PC-9 (cell line): ENCODE measurements at regions not wholly inside any gene's neighbourhood (a gene's known extent, or its start where the extent isn't known, plus 50 kb on each side); places are given as distances from the start of the nearest gene placed in this dataset.

Experiments
- EZH2 ChIP-seq: fragments of 200-600 bp; sonication (generic); IDR thresholded peaks from 2 replicates; pipeline ENCODE4 v1.8.0; 2017; ENCODE audit warnings: antibody characterized with exemption, low read depth
- TF ChIP-seq, protein P1 (sequence below): fragments of 200-600 bp; sonication (generic); conservative IDR thresholded peaks from 2 replicates; pipeline ENCODE4 v1.6.1; 2017; ENCODE audit warnings: mixed run types, antibody characterized with exemption, mild to moderate bottlenecking, moderate library complexity

DNA sequence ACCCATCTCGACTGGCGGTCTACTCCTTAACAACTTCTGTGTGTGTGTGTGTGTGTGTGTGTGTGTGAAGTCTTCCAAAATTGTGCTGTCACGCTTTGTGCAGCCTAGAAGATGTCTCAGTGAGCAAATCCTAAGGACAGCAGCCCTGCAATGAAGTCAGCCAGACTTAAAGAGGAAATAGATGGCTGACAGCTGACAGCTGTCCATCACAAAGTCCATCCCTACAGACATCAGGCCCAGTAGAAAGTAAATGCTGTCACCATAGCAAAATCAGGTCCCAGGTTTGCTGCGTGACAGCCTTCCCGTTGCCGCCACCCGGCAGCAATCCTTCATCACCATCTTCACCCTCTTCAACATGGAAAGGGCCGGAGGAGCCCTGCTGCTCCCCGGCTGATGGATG, 416.0 kb downstream of the SOX9 start:
- TF ChIP-seq, protein P1, sequence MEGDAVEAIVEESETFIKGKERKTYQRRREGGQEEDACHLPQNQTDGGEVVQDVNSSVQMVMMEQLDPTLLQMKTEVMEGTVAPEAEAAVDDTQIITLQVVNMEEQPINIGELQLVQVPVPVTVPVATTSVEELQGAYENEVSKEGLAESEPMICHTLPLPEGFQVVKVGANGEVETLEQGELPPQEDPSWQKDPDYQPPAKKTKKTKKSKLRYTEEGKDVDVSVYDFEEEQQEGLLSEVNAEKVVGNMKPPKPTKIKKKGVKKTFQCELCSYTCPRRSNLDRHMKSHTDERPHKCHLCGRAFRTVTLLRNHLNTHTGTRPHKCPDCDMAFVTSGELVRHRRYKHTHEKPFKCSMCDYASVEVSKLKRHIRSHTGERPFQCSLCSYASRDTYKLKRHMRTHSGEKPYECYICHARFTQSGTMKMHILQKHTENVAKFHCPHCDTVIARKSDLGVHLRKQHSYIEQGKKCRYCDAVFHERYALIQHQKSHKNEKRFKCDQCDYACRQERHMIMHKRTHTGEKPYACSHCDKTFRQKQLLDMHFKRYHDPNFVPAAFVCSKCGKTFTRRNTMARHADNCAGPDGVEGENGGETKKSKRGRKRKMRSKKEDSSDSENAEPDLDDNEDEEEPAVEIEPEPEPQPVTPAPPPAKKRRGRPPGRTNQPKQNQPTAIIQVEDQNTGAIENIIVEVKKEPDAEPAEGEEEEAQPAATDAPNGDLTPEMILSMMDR = no peak
- TF ChIP-seq EZH2 = no peak
